PC-9 (cell line): ENCODE measurements at regions not wholly inside any gene's neighbourhood (a gene's known extent, or its start where the extent isn't known, plus 50 kb on each side); places are given as distances from the start of the nearest gene placed in this dataset.

Source experiments
- BruUV-seq: library from RNA; stranded (reverse); fragments of 400-500 nt; replicated peaks from 2 replicates; lab custom pipeline; 2021; lab: Mats Ljungman, UMichigan
- CTCF ChIA-PET: fragments of 300-600 bp; sonication (Branson Sonifier 250); formaldehyde crosslinking; loops from one replicate; lab custom pipeline; 2022; ENCODE audit warnings: antibody characterized with exemption; lab: Charles Lee
- POLR2A ChIA-PET: fragments of 300-600 bp; sonication (Branson Sonifier 250); formaldehyde crosslinking; loops from one replicate; lab custom pipeline; 2022; ENCODE audit warnings: antibody characterized with exemption; ENCODE audit not compliant: unreplicated experiment; lab: Charles Lee
- DNase-seq, 2 experiments: peaks; one replicate each; pipeline versions ENCODE4 v3.0.0 to v3.0.0-alpha.2; 2015 to 2022; ENCODE audit warnings: mixed read lengths in 1 of 2
- H2AFZ ChIP-seq: fragments of 200-600 bp; sonication (generic); 2 replicates; pipeline ENCODE4 v1.8.1; 2017; ENCODE audit warnings: antibody characterized with exemption
- H3F3A ChIP-seq: fragments of 200-600 bp; sonication (generic); 2 replicates; pipeline ENCODE4 v1.8.1; 2017; ENCODE audit warnings: antibody characterized with exemption, mild to moderate bottlenecking, low read depth; ENCODE audit not compliant: insufficient read depth
- H3K27ac ChIP-seq: fragments of 200-600 bp; sonication (generic); 2 replicates; pipeline ENCODE4 v1.6.1; 2016; ENCODE audit warnings: mixed run types
- H3K27me3 ChIP-seq: fragments of 200-600 bp; sonication (generic); 2 replicates; pipeline ENCODE4 v1.6.1; 2016; ENCODE audit warnings: low read depth, mixed run types; ENCODE audit not compliant: insufficient read depth
- H3K36me3 ChIP-seq: fragments of 200-600 bp; sonication (generic); 2 replicates; pipeline ENCODE4 v1.6.1; 2016; ENCODE audit warnings: low read depth, mixed run types
- H3K4me1 ChIP-seq: fragments of 200-600 bp; sonication (generic); replicated peaks from 2 replicates; pipeline ENCODE4 v1.6.1; 2016; ENCODE audit warnings: mixed run types; ENCODE audit not compliant: insufficient read depth
- H3K4me2 ChIP-seq: fragments of 200-600 bp; sonication (generic); 2 replicates; pipeline ENCODE4 v1.6.1; 2017; ENCODE audit warnings: mixed run types
- H3K4me3 ChIP-seq: fragments of 200-600 bp; sonication (generic); 2 replicates; pipeline ENCODE4 v1.6.1; 2016; ENCODE audit warnings: mixed run types
- H3K79me2 ChIP-seq: fragments of 200-600 bp; sonication (generic); 2 replicates; pipeline ENCODE4 v1.6.1; 2017; ENCODE audit warnings: low read depth, mixed run types
- H3K9me2 ChIP-seq: fragments of 200-600 bp; sonication (generic); 2 replicates; pipeline ENCODE4 v1.8.1; 2017; ENCODE audit warnings: mild to moderate bottlenecking; ENCODE audit not compliant: insufficient read depth
- H3K9me3 ChIP-seq: fragments of 200-600 bp; sonication (generic); 2 replicates; pipeline ENCODE4 v1.8.1; 2016; ENCODE audit warnings: low read depth; ENCODE audit not compliant: insufficient read depth
- H4K20me1 ChIP-seq: fragments of 200-600 bp; sonication (generic); 2 replicates; pipeline ENCODE4 v1.8.1; 2017; ENCODE audit not compliant: insufficient read depth
- EZH2 ChIP-seq: fragments of 200-600 bp; sonication (generic); IDR thresholded peaks from 2 replicates; pipeline ENCODE4 v1.8.0; 2017; ENCODE audit warnings: antibody characterized with exemption, low read depth
- intact Hi-C: fragments of 100-400 bp; cut with micrococcal nuclease; formaldehyde crosslinking; loops from one replicate; pipeline ENCODE4 v1.10.0; 2022; ENCODE audit not compliant: unreplicated experiment
- TF ChIP-seq, protein P1 (sequence below): fragments of 200-600 bp; sonication (generic); conservative IDR thresholded peaks from 2 replicates; pipeline ENCODE4 v1.6.1; 2017; ENCODE audit warnings: mixed run types, antibody characterized with exemption, mild to moderate bottlenecking, moderate library complexity

DNA sequence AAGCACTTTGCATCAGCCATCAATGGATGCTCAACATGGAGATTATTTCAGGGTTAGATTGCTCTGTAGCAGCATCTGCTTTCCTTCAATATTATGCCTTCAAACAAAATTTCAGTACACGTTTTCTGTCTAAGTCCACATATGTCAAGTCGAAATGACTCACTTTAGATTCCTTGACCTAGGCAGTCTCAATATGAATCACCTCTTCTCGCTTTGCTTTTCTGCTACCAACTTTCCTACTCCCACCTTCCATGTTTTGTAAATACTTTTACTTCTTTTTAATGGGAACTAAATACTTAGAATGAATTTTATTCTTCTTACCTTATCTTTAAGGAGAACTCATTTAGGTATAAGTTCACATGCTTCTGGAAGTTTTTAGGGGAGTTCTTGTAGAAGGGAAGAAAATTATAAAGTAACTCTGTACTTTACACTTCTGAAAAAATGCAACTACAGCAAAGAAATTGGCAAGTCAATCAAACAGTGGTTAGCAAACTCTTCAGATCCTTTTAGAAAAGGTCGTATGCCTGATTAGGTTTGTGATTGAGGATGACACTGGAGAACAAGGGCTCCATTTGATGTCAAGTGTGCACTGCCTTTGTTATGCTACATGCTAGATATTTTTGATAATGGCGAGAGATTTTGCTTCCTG, 478.5 kb upstream of the SMARCA2 start:
- H3K27me3 ChIP-seq = no peaks in the 10 kb centered on the region
- no peaks in the 10 kb centered on the region for H3K79me2 ChIP-seq
- H4K20me1 ChIP-seq = no peaks in the 10 kb centered on the region
- ChIA-PET CTCF (no interaction called here), POLR2A (no interaction called here)
- BruUV-seq = no TSS peak
- no peaks in the 10 kb centered on the region for H3F3A ChIP-seq
- H2AFZ ChIP-seq = no peak overlapping the region
- no peaks in the 10 kb centered on the region for H3K4me1 ChIP-seq
- TF ChIP-seq EZH2 = no peak
- TF ChIP-seq, protein P1, sequence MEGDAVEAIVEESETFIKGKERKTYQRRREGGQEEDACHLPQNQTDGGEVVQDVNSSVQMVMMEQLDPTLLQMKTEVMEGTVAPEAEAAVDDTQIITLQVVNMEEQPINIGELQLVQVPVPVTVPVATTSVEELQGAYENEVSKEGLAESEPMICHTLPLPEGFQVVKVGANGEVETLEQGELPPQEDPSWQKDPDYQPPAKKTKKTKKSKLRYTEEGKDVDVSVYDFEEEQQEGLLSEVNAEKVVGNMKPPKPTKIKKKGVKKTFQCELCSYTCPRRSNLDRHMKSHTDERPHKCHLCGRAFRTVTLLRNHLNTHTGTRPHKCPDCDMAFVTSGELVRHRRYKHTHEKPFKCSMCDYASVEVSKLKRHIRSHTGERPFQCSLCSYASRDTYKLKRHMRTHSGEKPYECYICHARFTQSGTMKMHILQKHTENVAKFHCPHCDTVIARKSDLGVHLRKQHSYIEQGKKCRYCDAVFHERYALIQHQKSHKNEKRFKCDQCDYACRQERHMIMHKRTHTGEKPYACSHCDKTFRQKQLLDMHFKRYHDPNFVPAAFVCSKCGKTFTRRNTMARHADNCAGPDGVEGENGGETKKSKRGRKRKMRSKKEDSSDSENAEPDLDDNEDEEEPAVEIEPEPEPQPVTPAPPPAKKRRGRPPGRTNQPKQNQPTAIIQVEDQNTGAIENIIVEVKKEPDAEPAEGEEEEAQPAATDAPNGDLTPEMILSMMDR = no peak
- intact Hi-C loops = no loop called here
- H3K36me3 ChIP-seq = no peaks in the 10 kb centered on the region
- H3K9me3 ChIP-seq = no peaks in the 10 kb centered on the region
- no peak overlapping the region for H3K4me2 ChIP-seq
- DNase-seq = no peak
- H3K4me3 ChIP-seq = no peak overlapping the region
- no peak overlapping the region for H3K27ac ChIP-seq
- H3K9me2 ChIP-seq = no peaks in the 10 kb centered on the region

DNA sequence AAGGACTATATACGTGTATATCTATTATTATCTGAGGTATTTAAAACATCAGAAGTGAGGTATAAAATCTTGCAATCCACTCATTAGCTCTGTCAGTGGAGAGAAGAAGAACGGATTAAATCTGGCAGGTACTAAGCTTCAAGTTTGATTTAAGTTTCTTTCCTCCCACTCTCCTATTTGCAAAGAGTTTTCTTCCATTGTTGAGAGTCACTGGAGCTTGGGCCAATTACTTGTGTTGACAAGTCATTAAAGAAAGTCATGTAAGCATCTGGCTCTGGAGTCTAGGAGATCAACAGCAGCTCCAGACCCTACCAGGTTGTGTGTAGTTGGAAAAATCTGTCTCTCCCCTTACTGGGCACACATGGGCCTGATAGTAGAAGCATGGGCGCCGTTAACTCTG, 476.8 kb upstream of the SMARCA2 start:
- Histone ChIP-seq H3K27me3 (no peaks in the 10 kb centered on the region), H3K36me3 (no peaks in the 10 kb centered on the region), H2AFZ (no peak overlapping the region), H3K4me1 (no peaks in the 10 kb centered on the region), H3K9me3 (no peaks in the 10 kb centered on the region), H3K4me2 (no peak overlapping the region), H3K27ac (no peak overlapping the region), H3K4me3 (no peak overlapping the region), H3K79me2 (no peaks in the 10 kb centered on the region), H4K20me1 (no peaks in the 10 kb centered on the region), H3F3A (no peaks in the 10 kb centered on the region), H3K9me2 (no peaks in the 10 kb centered on the region)
- ChIA-PET POLR2A (no interaction called here), CTCF (no interaction called here)
- BruUV-seq = no TSS peak
- TF ChIP-seq, protein P1 = no peak
- TF ChIP-seq EZH2 = no peak
- DNase-seq = no peak
- intact Hi-C loops = no loop called here

DNA sequence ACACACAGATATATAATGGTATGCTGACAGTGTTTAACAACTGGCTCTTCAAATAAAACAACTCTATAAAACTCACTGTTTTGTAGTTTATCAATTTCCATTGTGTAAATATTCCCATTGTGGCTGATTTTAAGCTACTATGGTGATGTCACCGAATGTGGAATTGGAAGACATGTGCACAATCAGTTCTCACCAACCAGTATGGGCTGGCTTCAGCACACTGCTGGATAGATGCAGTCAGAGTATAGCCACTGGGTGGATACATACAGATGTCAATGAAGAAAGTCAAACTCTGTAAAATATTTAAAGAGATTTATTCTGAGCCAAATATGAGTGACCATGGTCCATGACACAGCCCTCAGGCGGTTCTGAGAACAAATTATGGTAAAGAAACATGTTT, 475.9 kb upstream of the SMARCA2 start:
- Histone ChIP-seq H3K27ac (no peak overlapping the region), H3K79me2 (no peaks in the 10 kb centered on the region), H2AFZ (no peak overlapping the region), H3K9me3 (no peaks in the 10 kb centered on the region), H3K36me3 (no peaks in the 10 kb centered on the region), H3K27me3 (no peaks in the 10 kb centered on the region), H3K4me2 (no peak overlapping the region), H3K4me1 (no peaks in the 10 kb centered on the region), H3K9me2 (no peaks in the 10 kb centered on the region), H4K20me1 (no peaks in the 10 kb centered on the region), H3F3A (no peaks in the 10 kb centered on the region), H3K4me3 (no peak overlapping the region)
- ChIA-PET POLR2A (no interaction called here), CTCF (no interaction called here)
- intact Hi-C loops = no loop called here
- TF ChIP-seq, protein P1 = no peak
- TF ChIP-seq EZH2 = no peak
- no peak for DNase-seq
- BruUV-seq = no TSS peak
